ENCODE measurements at regions not wholly inside any gene's neighbourhood (a gene's known extent, or its start where the extent isn't known, plus 50 kb on each side); places are given as distances from the start of the nearest gene placed in this dataset.

DNA sequence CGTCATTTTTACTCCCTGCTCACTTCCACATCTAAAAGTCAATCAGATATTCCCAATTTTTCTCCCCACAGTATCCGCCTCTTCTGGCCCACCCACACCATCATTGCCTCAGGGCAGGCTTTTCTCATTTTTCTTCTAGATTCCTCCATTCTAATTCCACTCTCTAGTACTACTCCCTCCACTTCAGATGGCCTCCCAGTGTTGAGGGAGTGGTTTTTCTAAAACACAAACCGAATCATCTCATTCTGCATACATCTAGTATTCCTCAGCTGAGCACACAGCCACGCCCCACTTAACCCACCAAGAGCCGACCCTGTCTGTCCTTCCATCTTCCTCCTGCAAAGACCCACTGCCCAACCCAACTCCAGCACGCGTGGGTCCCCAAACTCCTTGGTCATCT, 314.9 kb upstream of the NPVF start:
- H3K4me3 Mint-ChIP-seq = no peak overlapping the region
- POLR2A ChIA-PET = no interaction called here
- H3K27me3 Mint-ChIP-seq = peaks cover 22% of the 10 kb centered on the region
- no peaks in the 10 kb centered on the region for H3K36me3 Mint-ChIP-seq (ENCODE audit: low read depth)
- peaks cover 15% of the 10 kb centered on the region for H3K4me1 Mint-ChIP-seq (ENCODE audit: low read depth)
- H3K27ac Mint-ChIP-seq = no peak overlapping the region
- no peaks in the 10 kb centered on the region for H3K27me3 ChIP-seq (ENCODE audit: control insufficient read depth in 1 of 2, insufficient read depth in 2 of 2, low read length in 2 of 2)
- ATAC-seq (ENCODE audit: poor library complexity) = no peak
- DNase-seq = no peak
- no peaks in the 10 kb centered on the region for H3K36me3 ChIP-seq (ENCODE audit: insufficient read depth, low read length)
- intact Hi-C loops (cut with DNase I, micrococcal nuclease) = no loop called here
- H3K9me3 Mint-ChIP-seq = no peaks in the 10 kb centered on the region
- no peaks in the 10 kb centered on the region for H3K9me3 ChIP-seq (ENCODE audit: control insufficient read depth in 1 of 2, insufficient read depth in 1 of 2, low read length in 2 of 2)
- CTCF ChIA-PET = no interaction called here
- H3K4me3 ChIP-seq (ENCODE audit: low read length) = no peak overlapping the region
- TF ChIP-seq, protein P1, sequence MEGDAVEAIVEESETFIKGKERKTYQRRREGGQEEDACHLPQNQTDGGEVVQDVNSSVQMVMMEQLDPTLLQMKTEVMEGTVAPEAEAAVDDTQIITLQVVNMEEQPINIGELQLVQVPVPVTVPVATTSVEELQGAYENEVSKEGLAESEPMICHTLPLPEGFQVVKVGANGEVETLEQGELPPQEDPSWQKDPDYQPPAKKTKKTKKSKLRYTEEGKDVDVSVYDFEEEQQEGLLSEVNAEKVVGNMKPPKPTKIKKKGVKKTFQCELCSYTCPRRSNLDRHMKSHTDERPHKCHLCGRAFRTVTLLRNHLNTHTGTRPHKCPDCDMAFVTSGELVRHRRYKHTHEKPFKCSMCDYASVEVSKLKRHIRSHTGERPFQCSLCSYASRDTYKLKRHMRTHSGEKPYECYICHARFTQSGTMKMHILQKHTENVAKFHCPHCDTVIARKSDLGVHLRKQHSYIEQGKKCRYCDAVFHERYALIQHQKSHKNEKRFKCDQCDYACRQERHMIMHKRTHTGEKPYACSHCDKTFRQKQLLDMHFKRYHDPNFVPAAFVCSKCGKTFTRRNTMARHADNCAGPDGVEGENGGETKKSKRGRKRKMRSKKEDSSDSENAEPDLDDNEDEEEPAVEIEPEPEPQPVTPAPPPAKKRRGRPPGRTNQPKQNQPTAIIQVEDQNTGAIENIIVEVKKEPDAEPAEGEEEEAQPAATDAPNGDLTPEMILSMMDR (IDR thresholded peaks at IDR 0.05) = no peak
- H3K27ac ChIP-seq (ENCODE audit: low read depth in 1 of 2, low read length in 2 of 2) = no peak overlapping the region
- no peaks in the 10 kb centered on the region for H3K4me1 ChIP-seq (ENCODE audit: insufficient read depth, low read length)

DNA sequence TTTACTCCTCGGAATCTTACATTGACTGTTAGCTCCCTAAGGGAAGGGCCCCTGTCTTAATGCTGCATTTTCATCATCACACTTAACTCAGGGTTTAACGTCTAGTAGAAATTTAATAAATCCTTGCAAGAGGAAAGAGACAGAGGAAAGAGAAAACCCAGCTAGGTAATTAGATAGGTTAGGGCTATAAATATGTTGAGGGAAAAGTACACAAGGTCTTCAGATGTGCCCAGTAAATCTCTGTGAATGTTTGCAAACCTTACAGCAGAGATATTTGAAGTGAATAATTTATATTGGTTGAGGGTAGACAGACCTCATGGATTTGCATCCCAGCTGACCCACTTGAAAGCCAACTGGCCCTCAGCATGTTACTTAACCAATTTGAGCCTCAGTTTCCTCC, 315.5 kb upstream of the NPVF start:
- POLR2A ChIA-PET = no interaction called here

DNA sequence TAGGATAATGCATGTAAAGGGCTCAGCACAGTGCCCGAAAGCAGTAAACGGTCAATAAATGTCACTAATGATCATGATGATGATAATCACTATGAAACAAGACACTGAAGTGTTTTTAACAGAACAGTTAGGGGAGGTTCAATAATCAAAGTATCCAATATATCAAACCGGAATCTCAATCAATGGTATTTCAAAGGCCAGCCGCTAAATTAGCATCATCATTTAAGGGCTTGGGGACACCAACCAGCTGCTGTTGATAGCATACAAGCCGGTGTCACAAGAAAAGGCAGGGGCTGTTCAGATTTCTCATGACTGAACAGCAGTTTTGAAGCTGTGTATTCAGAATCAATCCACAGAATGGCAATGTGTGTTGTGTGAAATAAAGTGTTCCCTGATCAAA, 316.0 kb upstream of the NPVF start:
- Histone ChIP-seq H3K4me3 (ENCODE audit: low read length) (no peak overlapping the region), H3K9me3 (ENCODE audit: control insufficient read depth in 1 of 2, insufficient read depth in 1 of 2, low read length in 2 of 2) (no peaks in the 10 kb centered on the region), H3K4me1 (ENCODE audit: insufficient read depth, low read length) (no peaks in the 10 kb centered on the region), H3K36me3 (ENCODE audit: insufficient read depth, low read length) (no peaks in the 10 kb centered on the region), H3K27me3 (ENCODE audit: control insufficient read depth in 1 of 2, insufficient read depth in 2 of 2, low read length in 2 of 2) (no peaks in the 10 kb centered on the region), H3K27ac (ENCODE audit: low read depth in 1 of 2, low read length in 2 of 2) (no peak overlapping the region)
- Mint-ChIP-seq H3K4me1 (ENCODE audit: low read depth) (peaks cover 6% of the 10 kb centered on the region), H3K9me3 (no peaks in the 10 kb centered on the region), H3K27ac (no peak overlapping the region), H3K27me3 (peaks cover 22% of the 10 kb centered on the region), H3K4me3 (no peak overlapping the region), H3K36me3 (ENCODE audit: low read depth) (no peaks in the 10 kb centered on the region)
- POLR2A ChIA-PET = no interaction called here
- ATAC-seq (ENCODE audit: poor library complexity) (no peak), DNase-seq (no peak)
- intact Hi-C loops (cut with DNase I, micrococcal nuclease) = no loop called here
- CTCF ChIA-PET = no interaction called here
- TF ChIP-seq, protein P1 (IDR thresholded peaks at IDR 0.05) = no peak

More for the DNA sequence above, 315.5 kb upstream of the NPVF start:
- intact Hi-C loops (cut with DNase I, micrococcal nuclease) = no loop called here
- H3K9me3 Mint-ChIP-seq = no peaks in the 10 kb centered on the region
- ATAC-seq (ENCODE audit: poor library complexity) (no peak), DNase-seq (no peak)
- Histone ChIP-seq H3K4me1 (ENCODE audit: insufficient read depth, low read length) (no peaks in the 10 kb centered on the region), H3K27ac (ENCODE audit: low read depth in 1 of 2, low read length in 2 of 2) (no peak overlapping the region), H3K4me3 (ENCODE audit: low read length) (no peak overlapping the region), H3K9me3 (ENCODE audit: control insufficient read depth in 1 of 2, insufficient read depth in 1 of 2, low read length in 2 of 2) (no peaks in the 10 kb centered on the region), H3K27me3 (ENCODE audit: control insufficient read depth in 1 of 2, insufficient read depth in 2 of 2, low read length in 2 of 2) (no peaks in the 10 kb centered on the region), H3K36me3 (ENCODE audit: insufficient read depth, low read length) (no peaks in the 10 kb centered on the region)
- no peak overlapping the region for H3K27ac Mint-ChIP-seq
- no peak overlapping the region for H3K4me3 Mint-ChIP-seq
- H3K4me1 Mint-ChIP-seq (ENCODE audit: low read depth) = peaks cover 11% of the 10 kb centered on the region
- H3K27me3 Mint-ChIP-seq = peaks cover 22% of the 10 kb centered on the region
- CTCF ChIA-PET = no interaction called here
- H3K36me3 Mint-ChIP-seq (ENCODE audit: low read depth) = no peaks in the 10 kb centered on the region
- TF ChIP-seq, protein P1 (IDR thresholded peaks at IDR 0.05) = no peak
